ENCODE measurements at regions not wholly inside any gene's neighbourhood (a gene's known extent, or its start where the extent isn't known, plus 50 kb on each side); places are given as distances from the start of the nearest gene placed in this dataset.

GRCh38 chr1:56216218-56216617, 363.1 kb downstream of the PLPP3 start:
- WGBS = 43% methylated on average over 4 of the region's 4 CpGs
- Histone ChIP-seq H3K9me3 (ENCODE audit: control insufficient read depth, low read length) (no peaks in the 10 kb centered on the region), H3K4me1 (ENCODE audit: control insufficient read depth, insufficient read depth, low read length) (no peaks in the 10 kb centered on the region), H3K27ac (ENCODE audit: low read length) (no peak overlapping the region), H3K27me3 (ENCODE audit: control insufficient read depth, insufficient read depth) (no peaks in the 10 kb centered on the region), H3K4me3 (ENCODE audit: low read length) (no peak overlapping the region)
- ATAC-seq (peak in 1 of 2 donors; percentile 26), DNase-seq (peak in 1 of 3 donors; percentile 51)
- intact Hi-C loops (cut with DNase I) = no loop called here

- H3K27ac ChIP-seq (ENCODE audit: low read length) = no peak overlapping the region
- no peak for ATAC-seq
These were observed 363.6 kb downstream of the PLPP3 start for GRCh38 chr1:56215771-56216170.

GRCh38 chr1:56215086-56215485, 364.3 kb downstream of the PLPP3 start:
- no peaks in the 10 kb centered on the region for H3K27me3 ChIP-seq (ENCODE audit: control insufficient read depth, insufficient read depth)
- no peak overlapping the region for H3K4me3 ChIP-seq (ENCODE audit: low read length)
- intact Hi-C loops (cut with DNase I) = no loop called here
- ATAC-seq (no peak), DNase-seq (no peak)
- no peaks in the 10 kb centered on the region for H3K4me1 ChIP-seq (ENCODE audit: control insufficient read depth, insufficient read depth, low read length)
- 87% methylated on average over 3 of the region's 3 CpGs for WGBS
- H3K9me3 ChIP-seq (ENCODE audit: control insufficient read depth, low read length) = no peaks in the 10 kb centered on the region
- H3K27ac ChIP-seq (ENCODE audit: low read length) = no peak overlapping the region

More at GRCh38 chr1:56215771-56216170, 363.6 kb downstream of the PLPP3 start:
- no peaks in the 10 kb centered on the region for H3K4me1 ChIP-seq (ENCODE audit: control insufficient read depth, insufficient read depth, low read length)
- intact Hi-C loops (cut with DNase I) = no loop called here
- 88% methylated on average over 4 of the region's 4 CpGs for whole genome bisulfite sequencing
- H3K27me3 ChIP-seq (ENCODE audit: control insufficient read depth, insufficient read depth) = no peaks in the 10 kb centered on the region
- H3K9me3 ChIP-seq (ENCODE audit: control insufficient read depth, low read length) = no peaks in the 10 kb centered on the region
- H3K4me3 ChIP-seq (ENCODE audit: low read length) = no peak overlapping the region
- no peak for DNase-seq

GRCh38 chr1:56213068-56213467, 366.3 kb downstream of the PLPP3 start:
- H3K4me3 ChIP-seq (ENCODE audit: low read length) = no peak overlapping the region
- no peak for ATAC-seq
- no peaks in the 10 kb centered on the region for H3K4me1 ChIP-seq (ENCODE audit: control insufficient read depth, insufficient read depth, low read length)
- no peaks in the 10 kb centered on the region for H3K9me3 ChIP-seq (ENCODE audit: control insufficient read depth, low read length)
- intact Hi-C loops (cut with DNase I) = no loop called here
- DNase-seq = no peak
- no peak overlapping the region for H3K27ac ChIP-seq (ENCODE audit: low read length)
- no peaks in the 10 kb centered on the region for H3K27me3 ChIP-seq (ENCODE audit: control insufficient read depth, insufficient read depth)

- Histone ChIP-seq H3K4me1 (ENCODE audit: control insufficient read depth, insufficient read depth, low read length) (no peaks in the 10 kb centered on the region), H3K27ac (ENCODE audit: low read length) (no peak overlapping the region), H3K9me3 (ENCODE audit: control insufficient read depth, low read length) (peaks cover 1% of the 10 kb centered on the region), H3K4me3 (ENCODE audit: low read length) (no peak overlapping the region), H3K27me3 (ENCODE audit: control insufficient read depth, insufficient read depth) (no peaks in the 10 kb centered on the region)
- intact Hi-C loops (cut with DNase I) = no loop called here
- 96% methylated on average over 2 of the region's 2 CpGs for WGBS
- no peak for ATAC-seq
- DNase-seq = no peak
These were observed 367.2 kb downstream of the PLPP3 start for GRCh38 chr1:56212143-56212542.

GRCh38 chr1:56206391-56206790, 373.0 kb downstream of the PLPP3 start:
- Histone ChIP-seq H3K27me3 (ENCODE audit: control insufficient read depth, insufficient read depth) (no peaks in the 10 kb centered on the region), H3K27ac (ENCODE audit: low read length) (no peak overlapping the region), H3K4me1 (ENCODE audit: control insufficient read depth, insufficient read depth, low read length) (no peaks in the 10 kb centered on the region), H3K4me3 (ENCODE audit: low read length) (no peak overlapping the region), H3K9me3 (ENCODE audit: control insufficient read depth, low read length) (peaks cover 4% of the 10 kb centered on the region)
- WGBS = 93% methylated on average over 2 of the region's 2 CpGs
- DNase-seq = no peak
- intact Hi-C loops (cut with DNase I) = no loop called here
- no peak for ATAC-seq

- WGBS = 90% methylated on average over 1 of the region's 1 CpG
- no peaks in the 10 kb centered on the region for H3K27me3 ChIP-seq (ENCODE audit: control insufficient read depth, insufficient read depth)
- no peaks in the 10 kb centered on the region for H3K4me1 ChIP-seq (ENCODE audit: control insufficient read depth, insufficient read depth, low read length)
- no peak for ATAC-seq
- no peak for DNase-seq
- no peak overlapping the region for H3K4me3 ChIP-seq (ENCODE audit: low read length)
- peaks cover 4% of the 10 kb centered on the region for H3K9me3 ChIP-seq (ENCODE audit: control insufficient read depth, low read length)
- intact Hi-C loops (cut with DNase I) = no loop called here
- no peak overlapping the region for H3K27ac ChIP-seq (ENCODE audit: low read length)
These were observed 375.2 kb downstream of the PLPP3 start for GRCh38 chr1:56204206-56204605.

GRCh38 chr1:56202796-56203492, 376.4 kb downstream of the PLPP3 start:
- 74% methylated on average over 5 of the region's 5 CpGs for WGBS
- Histone ChIP-seq H3K27ac (ENCODE audit: low read length) (no peak overlapping the region), H3K4me3 (ENCODE audit: low read length) (no peak overlapping the region), H3K9me3 (ENCODE audit: control insufficient read depth, low read length) (peaks cover 4% of the 10 kb centered on the region), H3K4me1 (ENCODE audit: control insufficient read depth, insufficient read depth, low read length) (peaks cover under 1% of the 10 kb centered on the region), H3K27me3 (ENCODE audit: control insufficient read depth, insufficient read depth) (no peaks in the 10 kb centered on the region)
- ATAC-seq = no peak
- intact Hi-C loops (cut with DNase I) = no loop called here
- no peak for DNase-seq

GRCh38 chr1:56202186-56202585, 377.2 kb downstream of the PLPP3 start:
- Histone ChIP-seq H3K4me3 (ENCODE audit: low read length) (no peak overlapping the region), H3K9me3 (ENCODE audit: control insufficient read depth, low read length) (peaks cover 2% of the 10 kb centered on the region), H3K27me3 (ENCODE audit: control insufficient read depth, insufficient read depth) (no peaks in the 10 kb centered on the region), H3K4me1 (ENCODE audit: control insufficient read depth, insufficient read depth, low read length) (peaks cover 7% of the 10 kb centered on the region), H3K27ac (ENCODE audit: low read length) (no peak overlapping the region)
- DNase-seq (no peak), ATAC-seq (no peak)
- WGBS = 85% methylated on average over 2 of the region's 2 CpGs
- intact Hi-C loops (cut with DNase I) = no loop called here

- H3K4me3 ChIP-seq (ENCODE audit: low read length) = no peak overlapping the region
- DNase-seq (no peak), ATAC-seq (peak in 1 of 2 donors; percentile 26)
- H3K4me1 ChIP-seq (ENCODE audit: control insufficient read depth, insufficient read depth, low read length) = peaks cover 8% of the 10 kb centered on the region
- H3K27ac ChIP-seq (ENCODE audit: low read length) = no peak overlapping the region
- no peaks in the 10 kb centered on the region for H3K9me3 ChIP-seq (ENCODE audit: control insufficient read depth, low read length)
- 56% methylated on average over 2 of the region's 2 CpGs for WGBS
- intact Hi-C loops (cut with DNase I) = no loop called here
- H3K27me3 ChIP-seq (ENCODE audit: control insufficient read depth, insufficient read depth) = no peaks in the 10 kb centered on the region
These were observed 378.5 kb downstream of the PLPP3 start for GRCh38 chr1:56200896-56201295.

- intact Hi-C loops (cut with DNase I) = no loop called here
- WGBS = 79% methylated on average over 4 of the region's 4 CpGs
- H3K4me3 ChIP-seq (ENCODE audit: low read length) = no peak overlapping the region
- peaks cover 8% of the 10 kb centered on the region for H3K4me1 ChIP-seq (ENCODE audit: control insufficient read depth, insufficient read depth, low read length)
- no peak overlapping the region for H3K27ac ChIP-seq (ENCODE audit: low read length)
- ATAC-seq = no peak
- no peak for DNase-seq
- no peaks in the 10 kb centered on the region for H3K9me3 ChIP-seq (ENCODE audit: control insufficient read depth, low read length)
- H3K27me3 ChIP-seq (ENCODE audit: control insufficient read depth, insufficient read depth) = no peaks in the 10 kb centered on the region
These were observed 378.9 kb downstream of the PLPP3 start for GRCh38 chr1:56200442-56200841.

- Histone ChIP-seq H3K9me3 (ENCODE audit: control insufficient read depth, low read length) (no peaks in the 10 kb centered on the region), H3K4me3 (ENCODE audit: low read length) (no peak overlapping the region), H3K27ac (ENCODE audit: low read length) (no peak overlapping the region), H3K27me3 (ENCODE audit: control insufficient read depth, insufficient read depth) (no peaks in the 10 kb centered on the region), H3K4me1 (ENCODE audit: control insufficient read depth, insufficient read depth, low read length) (peaks cover 8% of the 10 kb centered on the region)
- intact Hi-C loops (cut with DNase I) = loop anchor here in 2 of 4 donors (10.0 kb wide), 2 partner anchors 85 to 215 kb away; no protein-coding TSS in a partner anchor
- WGBS = 92% methylated on average over 1 of the region's 1 CpG
- no peak for ATAC-seq
- no peak for DNase-seq
These were observed 379.4 kb downstream of the PLPP3 start for GRCh38 chr1:56199956-56200355.

All from right cardiac atrium (tissue), 5 donors.